Suprapubic skin (tissue), 4 donors: ENCODE measurements at regions not wholly inside any gene's neighbourhood (a gene's known extent, or its start where the extent isn't known, plus 50 kb on each side); places are given as distances from the start of the nearest gene placed in this dataset.

ENCODE experiments used
- DNase-seq, 2 donors: peaks; one replicate each; pipeline ENCODE4 v3.0.0-alpha.2; 2019; ENCODE audit warnings: low spot score in 2 of 2
- H3K27ac ChIP-seq: fragments of 200-600 bp; sonication (generic); one replicate; pipeline ENCODE4 v1.5.1; 2019
- H3K27me3 ChIP-seq: fragments of 200-600 bp; sonication (generic); one replicate; pipeline ENCODE4 v1.5.1; 2019
- H3K36me3 ChIP-seq: fragments of 200-600 bp; sonication (generic); one replicate; pipeline ENCODE4 v1.5.1; 2019
- H3K4me1 ChIP-seq: fragments of 200-600 bp; sonication (generic); one replicate; pipeline ENCODE4 v1.5.1; 2019
- H3K4me3 ChIP-seq: fragments of 200-600 bp; sonication (generic); one replicate; pipeline ENCODE4 v1.5.1; 2019; ENCODE audit warnings: mild to moderate bottlenecking
- H3K9me3 ChIP-seq: fragments of 200-600 bp; sonication (generic); one replicate; pipeline ENCODE4 v1.5.1; 2019
- EP300 ChIP-seq: sonication (generic); formaldehyde crosslinking; IDR thresholded peaks from one replicate; pipeline ENCODE4 v1.6.1; 2017; ENCODE audit warnings: antibody characterized with exemption
- POLR2A ChIP-seq, 2 donors: fragments of 450-650 bp; IDR thresholded peaks; one replicate each; pipeline ENCODE4 v1.6.1; 2017; ENCODE audit warnings: antibody characterized with exemption in 2 of 2, mild to moderate bottlenecking in 2 of 2, moderate library complexity in 2 of 2
- POLR2AphosphoS5 ChIP-seq, 3 donors: sonication (generic); formaldehyde crosslinking; IDR thresholded peaks; one replicate each; pipeline ENCODE4 v1.6.1; 2017; ENCODE audit warnings: antibody characterized with exemption in 3 of 3
- WGBS: methylation state at CpG from one replicate; pipeline ENCODE4 v1.1.5; 2018; 5-methylcytosine and 5-hydroxymethylcytosine counted together
- TF ChIP-seq, protein P1 (sequence below), 2 donors: fragments of 200-600 bp in 1 of 2; fragments of 450-650 bp in 1 of 2; sonication (generic) in 1 of 2; IDR thresholded peaks; one replicate each; pipeline ENCODE4 v1.5.1; 2016 to 2019; ENCODE audit warnings: antibody characterized with exemption in 2 of 2, mild to moderate bottlenecking in 1 of 2, moderate library complexity in 1 of 2

GRCh38 chr9:129285979-129286772 is 108.1 kb upstream of the IER5L start:
- Histone ChIP-seq H3K27ac (no peak overlapping the region), H3K9me3 (no peaks in the 10 kb centered on the region), H3K27me3 (no peaks in the 10 kb centered on the region), H3K4me1 (peaks cover 17% of the 10 kb centered on the region), H3K36me3 (no peaks in the 10 kb centered on the region), H3K4me3 (no peak overlapping the region)
- TF ChIP-seq POLR2AphosphoS5 (IDR thresholded peaks at IDR 0.05): no peak
- TF ChIP-seq, protein P1, sequence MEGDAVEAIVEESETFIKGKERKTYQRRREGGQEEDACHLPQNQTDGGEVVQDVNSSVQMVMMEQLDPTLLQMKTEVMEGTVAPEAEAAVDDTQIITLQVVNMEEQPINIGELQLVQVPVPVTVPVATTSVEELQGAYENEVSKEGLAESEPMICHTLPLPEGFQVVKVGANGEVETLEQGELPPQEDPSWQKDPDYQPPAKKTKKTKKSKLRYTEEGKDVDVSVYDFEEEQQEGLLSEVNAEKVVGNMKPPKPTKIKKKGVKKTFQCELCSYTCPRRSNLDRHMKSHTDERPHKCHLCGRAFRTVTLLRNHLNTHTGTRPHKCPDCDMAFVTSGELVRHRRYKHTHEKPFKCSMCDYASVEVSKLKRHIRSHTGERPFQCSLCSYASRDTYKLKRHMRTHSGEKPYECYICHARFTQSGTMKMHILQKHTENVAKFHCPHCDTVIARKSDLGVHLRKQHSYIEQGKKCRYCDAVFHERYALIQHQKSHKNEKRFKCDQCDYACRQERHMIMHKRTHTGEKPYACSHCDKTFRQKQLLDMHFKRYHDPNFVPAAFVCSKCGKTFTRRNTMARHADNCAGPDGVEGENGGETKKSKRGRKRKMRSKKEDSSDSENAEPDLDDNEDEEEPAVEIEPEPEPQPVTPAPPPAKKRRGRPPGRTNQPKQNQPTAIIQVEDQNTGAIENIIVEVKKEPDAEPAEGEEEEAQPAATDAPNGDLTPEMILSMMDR (IDR thresholded peaks at IDR 0.05): no peak
- no peak for TF ChIP-seq POLR2A (IDR thresholded peaks at IDR 0.05)
- TF ChIP-seq EP300: no peak
- WGBS: 92% methylated on average over 20 of the region's 23 CpGs
- peak; percentile 54 to 76 for DNase-seq

- Histone ChIP-seq H3K27me3 (no peaks in the 10 kb centered on the region), H3K4me1 (peaks cover 17% of the 10 kb centered on the region), H3K36me3 (no peaks in the 10 kb centered on the region), H3K9me3 (no peaks in the 10 kb centered on the region), H3K4me3 (no peak overlapping the region), H3K27ac (no peak overlapping the region)
- WGBS: 98% methylated on average over 7 of the region's 7 CpGs
- TF ChIP-seq EP300 (no peak), POLR2AphosphoS5 (IDR thresholded peaks at IDR 0.05) (no peak), POLR2A (IDR thresholded peaks at IDR 0.05) (no peak)
- TF ChIP-seq, protein P1 (IDR thresholded peaks at IDR 0.05): no peak
- DNase-seq: peak; percentile 37 to 44
Observed at GRCh38 chr9:129285382-129285781, 107.3 kb upstream of the IER5L start.

- H3K27me3 ChIP-seq: no peaks in the 10 kb centered on the region
- no peaks in the 10 kb centered on the region for H3K36me3 ChIP-seq
- 80% methylated on average over 1 of the region's 14 CpGs for WGBS
- TF ChIP-seq EP300 (no peak), POLR2A (IDR thresholded peaks at IDR 0.05) (no peak), POLR2AphosphoS5 (IDR thresholded peaks at IDR 0.05) (no peak)
- TF ChIP-seq, protein P1 (IDR thresholded peaks at IDR 0.05): no peak
- DNase-seq: peak; percentile 49 to 74
- no peak overlapping the region for H3K27ac ChIP-seq
- peaks cover 17% of the 10 kb centered on the region for H3K4me1 ChIP-seq
- no peak overlapping the region for H3K4me3 ChIP-seq
- no peaks in the 10 kb centered on the region for H3K9me3 ChIP-seq
Observed at GRCh38 chr9:129284607-129285291, 106.7 kb upstream of the IER5L start.

DNA sequence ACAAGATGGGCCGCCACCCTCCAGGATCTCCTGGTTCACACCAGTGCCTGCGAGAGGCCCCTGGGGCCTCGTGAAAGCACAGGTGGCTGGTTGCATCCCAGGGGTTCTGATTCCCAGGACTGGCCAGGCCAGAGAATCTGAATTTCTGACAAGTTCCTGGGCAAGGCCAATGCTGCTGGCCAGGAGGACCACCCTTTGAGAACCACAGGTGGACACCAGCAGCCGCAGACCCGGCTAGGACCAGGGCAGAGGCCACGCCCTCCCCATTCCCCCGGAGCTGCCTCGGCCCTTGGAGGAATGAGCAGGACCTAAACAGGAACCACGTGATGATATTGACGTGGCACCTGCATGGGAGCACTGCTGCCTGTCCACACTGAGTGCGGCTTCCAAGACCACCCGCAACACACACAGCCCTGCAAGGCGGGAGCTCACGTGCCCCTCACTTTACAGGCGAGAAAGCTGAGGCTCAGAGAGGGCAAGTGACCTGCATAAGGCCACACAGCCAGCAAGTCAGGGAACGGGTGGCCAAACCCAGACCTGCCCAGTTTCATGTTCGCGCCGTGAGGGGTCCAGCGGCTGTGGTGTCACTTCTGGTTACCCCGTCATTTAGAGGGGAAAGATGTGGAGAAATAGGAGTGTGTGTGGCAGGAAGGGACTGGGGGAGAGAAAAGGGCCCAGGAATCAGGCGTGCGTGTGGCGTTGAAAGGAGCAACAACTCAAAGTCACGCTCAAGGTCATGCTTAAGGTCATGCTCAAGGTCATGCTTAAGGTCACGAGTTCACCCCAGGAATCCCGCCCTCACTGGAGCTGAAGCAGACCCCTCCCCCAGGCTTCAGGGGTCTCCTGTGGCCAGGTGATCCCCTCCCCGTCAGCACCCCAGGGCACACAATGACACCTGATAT is 105.9 kb upstream of the IER5L start:
- Histone ChIP-seq H3K4me3 (no peak overlapping the region), H3K36me3 (no peaks in the 10 kb centered on the region), H3K27me3 (no peaks in the 10 kb centered on the region), H3K4me1 (peaks cover 18% of the 10 kb centered on the region), H3K9me3 (no peaks in the 10 kb centered on the region), H3K27ac (no peak overlapping the region)
- peak; percentile 57 to 65 for DNase-seq
- TF ChIP-seq POLR2AphosphoS5 (IDR thresholded peaks at IDR 0.05): no peak
- no peak for TF ChIP-seq EP300
- TF ChIP-seq, protein P1 (IDR thresholded peaks at IDR 0.05): no peak
- no peak for TF ChIP-seq POLR2A (IDR thresholded peaks at IDR 0.05)
- WGBS: 91% methylated on average over 27 of the region's 28 CpGs
